Mammary epithelial cell (primary cell): ENCODE measurements at regions not wholly inside any gene's neighbourhood (a gene's known extent, or its start where the extent isn't known, plus 50 kb on each side); places are given as distances from the start of the nearest gene placed in this dataset.

Experiments
- EZH2 ChIP-seq: IDR thresholded peaks from 2 replicates; pipeline ENCODE4 v1.6.1; 2012; ENCODE audit warnings: low read length, inconsistent platforms, borderline replicate concordance
- TF ChIP-seq, protein P1 (sequence below), 2 donors: IDR thresholded peaks in 1 of 2; conservative IDR thresholded peaks in 1 of 2; 2 replicates each; pipeline ENCODE4 v1.5.1; 2011 to 2012; ENCODE audit warnings: inconsistent platforms in 2 of 2, low read length in 2 of 2, mild to moderate bottlenecking in 2 of 2, control low read depth in 1 of 2, low read depth in 1 of 2; ENCODE audit not compliant: insufficient read depth in 1 of 2; ENCODE audit errors: extremely low read depth in 1 of 2

DNA sequence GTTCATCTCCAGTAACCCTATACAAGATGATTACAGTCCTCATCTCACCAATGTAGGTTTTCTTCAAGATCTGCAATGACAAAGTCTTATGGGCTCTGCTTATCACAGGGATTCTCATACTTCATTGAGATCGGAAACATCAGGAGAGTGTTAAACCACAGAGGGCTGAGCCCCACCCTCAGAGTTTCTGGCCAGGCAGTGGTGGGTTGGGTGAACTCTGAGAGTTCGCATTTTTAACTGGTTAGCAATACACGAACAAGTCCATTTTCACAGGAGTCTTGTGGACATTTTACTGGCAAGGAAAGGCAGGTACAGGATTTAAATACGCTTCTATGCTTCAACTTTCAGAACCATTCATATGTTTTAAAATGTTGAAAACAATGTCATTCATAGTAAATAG lies 366.7 kb upstream of the ROBO2 start:
- TF ChIP-seq, protein P1, sequence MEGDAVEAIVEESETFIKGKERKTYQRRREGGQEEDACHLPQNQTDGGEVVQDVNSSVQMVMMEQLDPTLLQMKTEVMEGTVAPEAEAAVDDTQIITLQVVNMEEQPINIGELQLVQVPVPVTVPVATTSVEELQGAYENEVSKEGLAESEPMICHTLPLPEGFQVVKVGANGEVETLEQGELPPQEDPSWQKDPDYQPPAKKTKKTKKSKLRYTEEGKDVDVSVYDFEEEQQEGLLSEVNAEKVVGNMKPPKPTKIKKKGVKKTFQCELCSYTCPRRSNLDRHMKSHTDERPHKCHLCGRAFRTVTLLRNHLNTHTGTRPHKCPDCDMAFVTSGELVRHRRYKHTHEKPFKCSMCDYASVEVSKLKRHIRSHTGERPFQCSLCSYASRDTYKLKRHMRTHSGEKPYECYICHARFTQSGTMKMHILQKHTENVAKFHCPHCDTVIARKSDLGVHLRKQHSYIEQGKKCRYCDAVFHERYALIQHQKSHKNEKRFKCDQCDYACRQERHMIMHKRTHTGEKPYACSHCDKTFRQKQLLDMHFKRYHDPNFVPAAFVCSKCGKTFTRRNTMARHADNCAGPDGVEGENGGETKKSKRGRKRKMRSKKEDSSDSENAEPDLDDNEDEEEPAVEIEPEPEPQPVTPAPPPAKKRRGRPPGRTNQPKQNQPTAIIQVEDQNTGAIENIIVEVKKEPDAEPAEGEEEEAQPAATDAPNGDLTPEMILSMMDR (conservative IDR thresholded peaks at IDR 0.05 in 1 of 2, IDR thresholded peaks at IDR 0.05 in 1 of 2; ENCODE audit: extremely low read depth in 1 of 2, insufficient read depth in 1 of 2, low read depth in 1 of 2, low read length in 2 of 2) = no peak
- no peak for TF ChIP-seq EZH2
